Parathyroid adenoma (tissue), 2 donors: ENCODE measurements at regions not wholly inside any gene's neighbourhood (a gene's known extent, or its start where the extent isn't known, plus 50 kb on each side); places are given as distances from the start of the nearest gene placed in this dataset.

Experiments used
- H2AFZ ChIP-seq: fragments of 300-600 bp; sonication (generic); one replicate; pipeline ENCODE4 v1.7.0; 2017; ENCODE audit warnings: antibody characterized with exemption, mild to moderate bottlenecking
- H3K27ac ChIP-seq: fragments of 300-600 bp; sonication (generic); one replicate; pipeline ENCODE4 v1.7.0; 2017
- H3K27me3 ChIP-seq: fragments of 300-600 bp; sonication (generic); one replicate; pipeline ENCODE4 v1.7.0; 2017; ENCODE audit warnings: low read length; ENCODE audit not compliant: control insufficient read depth, insufficient read depth
- H3K36me3 ChIP-seq: fragments of 300-600 bp; sonication (generic); one replicate; pipeline ENCODE4 v1.7.0; 2017; ENCODE audit warnings: low read length; ENCODE audit not compliant: control insufficient read depth, insufficient read depth
- H3K4me1 ChIP-seq: fragments of 300-600 bp; sonication (generic); one replicate; pipeline ENCODE4 v1.7.0; 2017; ENCODE audit warnings: control low read depth
- H3K4me2 ChIP-seq: fragments of 300-600 bp; sonication (generic); one replicate; pipeline ENCODE4 v1.7.0; 2017; ENCODE audit warnings: low read length
- H3K4me3 ChIP-seq: fragments of 300-600 bp; sonication (generic); one replicate; pipeline ENCODE4 v1.7.0; 2017; ENCODE audit warnings: low read depth, low read length
- H3K79me2 ChIP-seq: fragments of 300-600 bp; sonication (generic); one replicate; pipeline ENCODE4 v1.7.0; 2017; ENCODE audit warnings: control low read depth
- H3K9ac ChIP-seq: fragments of 300-600 bp; sonication (generic); one replicate; pipeline ENCODE4 v1.7.0; 2017; ENCODE audit warnings: mild to moderate bottlenecking
- H3K9me3 ChIP-seq: fragments of 300-600 bp; sonication (generic); one replicate; pipeline ENCODE4 v1.7.0; 2017; ENCODE audit warnings: low read length; ENCODE audit not compliant: control insufficient read depth
- CTCF ChIP-seq: fragments of 300-600 bp; sonication (generic); IDR thresholded peaks from one replicate; pipeline ENCODE4 v1.7.0; 2017; ENCODE audit warnings: antibody characterized with exemption, mild to moderate bottlenecking
- donor health status: primary hyperparathyroidism.

GRCh38 chr18:986051-986450 is 81.4 kb downstream of the ADCYAP1 start:
- no peak for TF ChIP-seq CTCF
- H3K79me2 ChIP-seq, result no peaks in the 10 kb centered on the region
- H3K27ac ChIP-seq, result no peak overlapping the region
- H3K36me3 ChIP-seq, result no peaks in the 10 kb centered on the region
- peaks cover 4% of the 10 kb centered on the region for H3K4me1 ChIP-seq
- H3K9ac ChIP-seq, result no peak overlapping the region
- no peaks in the 10 kb centered on the region for H3K9me3 ChIP-seq
- H2AFZ ChIP-seq, result no peak overlapping the region
- no peak overlapping the region for H3K4me2 ChIP-seq
- H3K27me3 ChIP-seq, result no peaks in the 10 kb centered on the region
- H3K4me3 ChIP-seq, result no peak overlapping the region

GRCh38 chr18:986552-986951 is 81.9 kb downstream of the ADCYAP1 start:
- Histone ChIP-seq H3K4me1 (peaks cover 4% of the 10 kb centered on the region), H3K36me3 (no peaks in the 10 kb centered on the region)

GRCh38 chr18:987325-988186 is 82.9 kb downstream of the ADCYAP1 start:
- H3K9me3 ChIP-seq, result no peaks in the 10 kb centered on the region
- no peak overlapping the region for H3K4me2 ChIP-seq
- no peak overlapping the region for H3K9ac ChIP-seq
- H3K27me3 ChIP-seq, result no peaks in the 10 kb centered on the region
- H3K4me1 ChIP-seq, result peaks cover 4% of the 10 kb centered on the region
- no peak overlapping the region for H2AFZ ChIP-seq
- H3K4me3 ChIP-seq, result no peak overlapping the region
- no peak for TF ChIP-seq CTCF
- H3K79me2 ChIP-seq, result no peaks in the 10 kb centered on the region
- no peak overlapping the region for H3K27ac ChIP-seq
- H3K36me3 ChIP-seq, result no peaks in the 10 kb centered on the region

More at GRCh38 chr18:986552-986951, 81.9 kb downstream of the ADCYAP1 start:
- H3K27me3 ChIP-seq, result no peaks in the 10 kb centered on the region
- no peaks in the 10 kb centered on the region for H3K79me2 ChIP-seq
- no peaks in the 10 kb centered on the region for H3K9me3 ChIP-seq
- no peak overlapping the region for H3K27ac ChIP-seq
- H3K4me2 ChIP-seq, result no peak overlapping the region
- H3K9ac ChIP-seq, result no peak overlapping the region
- H3K4me3 ChIP-seq, result no peak overlapping the region
- TF ChIP-seq CTCF, result no peak
- H2AFZ ChIP-seq, result no peak overlapping the region

- no peak for TF ChIP-seq CTCF
- Histone ChIP-seq H3K4me3 (no peak overlapping the region), H3K79me2 (no peaks in the 10 kb centered on the region), H2AFZ (no peak overlapping the region), H3K4me2 (no peak overlapping the region), H3K9me3 (no peaks in the 10 kb centered on the region), H3K9ac (no peak overlapping the region), H3K4me1 (peaks cover 4% of the 10 kb centered on the region), H3K27me3 (no peaks in the 10 kb centered on the region), H3K36me3 (no peaks in the 10 kb centered on the region), H3K27ac (no peak overlapping the region)
These were observed 84.8 kb downstream of the ADCYAP1 start for GRCh38 chr18:989425-989824.

- H3K27me3 ChIP-seq, result no peaks in the 10 kb centered on the region
- no peak overlapping the region for H3K4me2 ChIP-seq
- no peaks in the 10 kb centered on the region for H3K9me3 ChIP-seq
- H3K79me2 ChIP-seq, result no peaks in the 10 kb centered on the region
- no peak for TF ChIP-seq CTCF
- no peak overlapping the region for H3K27ac ChIP-seq
- H2AFZ ChIP-seq, result no peak overlapping the region
- no peak overlapping the region for H3K4me3 ChIP-seq
- no peak overlapping the region for H3K9ac ChIP-seq
- no peaks in the 10 kb centered on the region for H3K36me3 ChIP-seq
- H3K4me1 ChIP-seq, result peaks cover 3% of the 10 kb centered on the region
These were observed 85.5 kb downstream of the ADCYAP1 start for GRCh38 chr18:990197-990596.
